GM12878 (cell line): ENCODE measurements at regions not wholly inside any gene's neighbourhood (a gene's known extent, or its start where the extent isn't known, plus 50 kb on each side); places are given as distances from the start of the nearest gene placed in this dataset.

Experiments used
- ATAC-seq: fragments of 200-7000 bp; cut with Tn5 transposase; 3 replicates; pipeline ENCODE4 v1.9.1; 2020; ENCODE audit warnings: mild to moderate bottlenecking, moderate library complexity
- BruUV-seq: library from RNA; stranded (reverse); fragments of 400-500 nt; replicated peaks from 2 replicates; lab custom pipeline; 2021; lab: Mats Ljungman, UMichigan
- CTCF ChIA-PET: fragments of 300-600 bp; sonication (Branson Sonifier 250); formaldehyde crosslinking; extraction: SDS; loops from one replicate; lab custom pipeline; 2021; ENCODE audit warnings: inconsistent platforms; lab: Yijun Ruan, JAX
- POLR2A ChIA-PET: fragments of 350-600 bp; formaldehyde crosslinking; extraction: SDS; loops from one replicate; lab custom pipeline; 2021; ENCODE audit warnings: inconsistent platforms; lab: Charles Lee
- RAD21 ChIA-PET: fragments of 300-600 bp; sonication (Branson Sonifier 250); formaldehyde crosslinking; loops from one replicate; lab custom pipeline; 2023; ENCODE audit warnings: antibody characterized with exemption; ENCODE audit not compliant: unreplicated experiment; lab: Charles Lee
- SMC1A ChIA-PET: fragments of 300-600 bp; sonication (Branson Sonifier 250); formaldehyde crosslinking; loops from one replicate; lab custom pipeline; 2023; ENCODE audit not compliant: unreplicated experiment, uncharacterized antibody; lab: Charles Lee
- DNase-seq: peaks from one replicate; pipeline ENCODE4 v3.0.0-alpha.2; 2011; ENCODE audit warnings: low read depth, low spot score
- FAIRE-seq: peaks from 3 replicates; lab custom pipeline; 2011; peaks lifted over from hg19 to GRCh38; lab: Jason Lieb, UNC
- H2AFZ ChIP-seq: 2 replicates; pipeline ENCODE4 v1.6.0; 2011; ENCODE audit warnings: low read depth, low read length, control low read depth; ENCODE audit not compliant: control insufficient read depth
- H3K27ac ChIP-seq: 2 replicates; pipeline ENCODE4 v1.5.1; 2011; ENCODE audit warnings: control low read depth; ENCODE audit not compliant: control insufficient read depth, insufficient read depth
- H3K27me3 ChIP-seq, 2 experiments: replicated peaks in 1 of 2; 2 replicates each; pipeline versions ENCODE4 v1.6.0 to v1.6.1; 2011; ENCODE audit warnings: low read length in 1 of 2; ENCODE audit not compliant: control insufficient read depth in 2 of 2, insufficient read depth in 2 of 2
- H3K36me3 ChIP-seq, 2 experiments: 2 replicates each; pipeline ENCODE4 v1.5.1; 2011; ENCODE audit warnings: low read length in 1 of 2; ENCODE audit not compliant: control insufficient read depth in 2 of 2, insufficient read depth in 2 of 2
- H3K4me1 ChIP-seq: 2 replicates; pipeline ENCODE4 v1.6.1; 2011; ENCODE audit warnings: mild to moderate bottlenecking, low read length, moderate library complexity, mixed read lengths; ENCODE audit not compliant: control insufficient read depth, insufficient read depth
- H3K4me2 ChIP-seq: 2 replicates; pipeline ENCODE4 v1.6.0; 2011; ENCODE audit warnings: control low read depth; ENCODE audit not compliant: control insufficient read depth, insufficient read depth
- H3K4me3 ChIP-seq: fragments of 200-600 bp; sonication (generic); 2 replicates; pipeline ENCODE4 v1.5.1; 2016
- H3K79me2 ChIP-seq: 2 replicates; pipeline ENCODE4 v1.6.0; 2011; ENCODE audit warnings: low read length; ENCODE audit not compliant: control insufficient read depth, insufficient read depth
- H3K9ac ChIP-seq: 2 replicates; pipeline ENCODE4 v1.8.0; 2011; ENCODE audit warnings: low read length, control low read depth, mixed read lengths; ENCODE audit not compliant: control insufficient read depth, insufficient read depth
- H3K9me3 ChIP-seq: replicated peaks from 3 replicates; pipeline ENCODE4 v1.5.1; 2011; ENCODE audit warnings: mild to moderate bottlenecking, low read length; ENCODE audit not compliant: control insufficient read depth, insufficient read depth
- H4K20me1 ChIP-seq: 2 replicates; pipeline ENCODE4 v1.6.0; 2011; ENCODE audit not compliant: control insufficient read depth, insufficient read depth
- BACH1 ChIP-seq: fragments of 450-650 bp; IDR thresholded peaks from 2 replicates; pipeline ENCODE4 v1.6.1; 2017; ENCODE audit warnings: mild to moderate bottlenecking, borderline replicate concordance
- CREM ChIP-seq: IDR thresholded peaks from 2 replicates; pipeline ENCODE4 v1.6.1; 2014; ENCODE audit warnings: antibody characterized with exemption, low read depth
- CTCF ChIP-seq, 3 experiments: IDR thresholded peaks in 2 of 3; conservative IDR thresholded peaks in 1 of 3; 2 replicates each; pipeline ENCODE4 v1.5.1; 2011; ENCODE audit warnings: low read depth in 3 of 3, low read length in 3 of 3, mild to moderate bottlenecking in 3 of 3, control low read depth in 2 of 3, moderate library complexity in 2 of 3, inconsistent platforms in 1 of 3, mixed read lengths in 1 of 3; ENCODE audit not compliant: control insufficient read depth in 2 of 3, insufficient read depth in 1 of 3; ENCODE audit errors: extremely low read depth in 1 of 3
- ESRRA ChIP-seq: IDR thresholded peaks from 2 replicates; pipeline ENCODE4 v1.6.1; 2012; ENCODE audit warnings: mild to moderate bottlenecking, low read length, improper control_type of control experiment
- SIX5 ChIP-seq: IDR thresholded peaks from 2 replicates; pipeline ENCODE4 v1.6.1; 2011; ENCODE audit warnings: mild to moderate bottlenecking, low read depth, low read length, moderate library complexity; ENCODE audit not compliant: severe bottlenecking
- ZBTB11 ChIP-seq: fragments of 450-650 bp; formaldehyde crosslinking; IDR thresholded peaks from 2 replicates; pipeline ENCODE4 v1.5.0; 2022; ENCODE audit warnings: mild to moderate bottlenecking, missing genetic modification characterization
- WGBS: methylation state at CpG from one replicate; pipeline ENCODE4 v1.1.6; 2016; ENCODE audit warnings: low lambda C conversion rate; ENCODE audit not compliant: insufficient replicate concordance, insufficient coverage; ENCODE audit errors: missing lambda C conversion rate; 5-methylcytosine and 5-hydroxymethylcytosine counted together
- in situ Hi-C: fragments of 300-500 bp; cut with MboI; formaldehyde crosslinking; loops from 9 replicates; pipeline ENCODE4 v1.14.3; 2018; ENCODE audit warnings: mixed read lengths
- intact Hi-C: fragments of 100-400 bp; cut with micrococcal nuclease; formaldehyde crosslinking; loops from one replicate; pipeline ENCODE4 v1.14.2; 2022; ENCODE audit not compliant: unreplicated experiment

- Histone ChIP-seq H3K4me2 (no peak overlapping the region), H3K4me1 (no peaks in the 10 kb centered on the region), H3K9ac (no peak overlapping the region), H4K20me1 (no peaks in the 10 kb centered on the region)
- WGBS = 4% methylated on average over 2 of the region's 2 CpGs
- POLR2A ChIA-PET = no interaction called here
- FAIRE-seq = no peak
- TF ChIP-seq ESRRA = no peak
- no peak for TF ChIP-seq CREM
- no peak for TF ChIP-seq SIX5
- TF ChIP-seq BACH1 = no peak
- no peak for TF ChIP-seq ZBTB11 (CRISPR knock-in tag)
- TF ChIP-seq CTCF (IDR thresholded peaks at IDR 0.05 in 2 of 3, conservative IDR thresholded peaks at IDR 0.05 in 1 of 3; ENCODE audit: control insufficient read depth in 2 of 3, extremely low read depth in 1 of 3, insufficient read depth in 1 of 3, low read depth in 3 of 3, low read length in 3 of 3) = no peak
- TF ChIP-seq, all 136 proteins: peak for 0
- Histone ChIP-seq H3K79me2 (no peaks in the 10 kb centered on the region), H3K27me3 (no peaks in the 10 kb centered on the region), H2AFZ (no peak overlapping the region), H3K27ac (no peak overlapping the region), H3K36me3 (no peaks in the 10 kb centered on the region), H3K4me3 (no peak overlapping the region), H3K9me3 (no peaks in the 10 kb centered on the region)
- in situ Hi-C loops (no loop called here), intact Hi-C loops (no loop called here)
- ATAC-seq (no peak), DNase-seq (no peak)
- ChIA-PET CTCF (no interaction called here), SMC1A (no interaction called here), RAD21 (no interaction called here)
- no TSS peak for BruUV-seq
Observed at GRCh38 chr11:42047637-42048555, 588.4 kb upstream of the LRRC4C start.
